ENCODE measurements at regions not wholly inside any gene's neighbourhood (a gene's known extent, or its start where the extent isn't known, plus 50 kb on each side); places are given as distances from the start of the nearest gene placed in this dataset.
A peak's percentile ranks its signal among the peaks of the same experiment; 100 is the strongest.

DNA sequence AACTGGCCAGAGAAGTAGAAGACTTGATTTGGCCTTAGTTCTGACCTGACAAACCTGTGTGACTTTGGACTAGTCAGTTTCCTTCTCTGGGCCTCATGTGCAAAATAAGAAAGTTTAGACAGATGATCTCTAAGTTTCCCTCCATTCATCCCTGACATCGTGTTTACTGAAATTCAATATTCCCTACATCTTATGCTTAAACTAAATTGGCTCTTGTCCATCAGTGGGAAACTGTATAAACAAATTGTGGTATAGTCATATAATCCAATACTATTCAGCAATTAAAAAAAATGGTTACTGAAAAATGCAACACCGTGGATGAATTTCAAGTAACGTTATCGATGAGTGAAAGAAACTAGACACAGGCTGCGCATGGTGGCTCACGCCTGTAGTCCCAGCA, 64.4 kb upstream of the HRH1 start:
- DNase-seq (ENCODE audit: low spot score) = no peak

- no peak for DNase-seq (ENCODE audit: low spot score)
Observed at GRCh38 chr3:11090551-11090950, 63.7 kb upstream of the HRH1 start.

DNA sequence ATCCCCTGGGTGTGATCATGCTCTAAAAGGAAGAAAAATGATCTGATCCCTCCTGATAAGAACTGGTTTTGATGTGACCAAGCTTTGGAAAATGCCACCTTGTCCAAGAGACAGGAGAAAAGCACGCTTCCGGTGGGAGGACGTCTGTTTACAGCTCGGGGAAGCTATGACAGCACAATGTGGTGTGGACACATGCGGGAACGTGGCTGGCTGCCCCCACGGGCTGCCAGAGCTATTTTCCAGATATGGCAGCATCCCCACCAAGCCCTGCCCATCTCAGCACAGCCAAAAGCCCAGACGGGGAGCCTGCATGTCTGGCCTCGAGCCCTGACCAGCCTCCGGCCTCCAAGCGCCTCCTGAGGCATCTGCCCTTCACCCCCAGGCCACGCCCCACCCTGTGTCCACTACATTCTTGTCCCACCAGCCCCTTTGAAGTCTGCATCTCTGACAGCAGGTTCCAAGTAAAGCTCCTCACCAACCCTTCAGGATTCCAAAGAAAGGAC, 63.2 kb upstream of the HRH1 start:
- DNase-seq (ENCODE audit: low spot score) = no peak

GRCh38 chr3:11091791-11092190, 62.5 kb upstream of the HRH1 start:
- no peak for DNase-seq (ENCODE audit: low spot score)

GRCh38 chr3:11093823-11094340, 60.4 kb upstream of the HRH1 start:
- no peak for DNase-seq (ENCODE audit: low spot score)

DNA sequence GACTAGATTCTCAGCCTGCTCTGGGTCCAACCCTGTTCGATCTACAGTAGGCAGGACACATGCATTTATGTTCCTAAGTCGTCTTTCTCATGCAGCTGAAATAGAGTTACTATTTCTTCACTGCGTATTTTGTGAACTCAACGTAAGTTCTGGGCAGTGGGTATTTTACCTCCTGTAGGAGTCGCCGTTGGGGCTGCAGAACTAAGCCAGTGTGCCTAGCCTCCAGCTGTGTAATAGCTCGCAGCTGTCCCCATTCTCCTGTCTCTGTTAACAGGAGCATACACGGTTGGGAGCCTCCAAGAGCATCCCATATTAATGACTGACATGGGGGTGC, 58.4 kb upstream of the HRH1 start:
- no peak for DNase-seq (ENCODE audit: low spot score)

DNA sequence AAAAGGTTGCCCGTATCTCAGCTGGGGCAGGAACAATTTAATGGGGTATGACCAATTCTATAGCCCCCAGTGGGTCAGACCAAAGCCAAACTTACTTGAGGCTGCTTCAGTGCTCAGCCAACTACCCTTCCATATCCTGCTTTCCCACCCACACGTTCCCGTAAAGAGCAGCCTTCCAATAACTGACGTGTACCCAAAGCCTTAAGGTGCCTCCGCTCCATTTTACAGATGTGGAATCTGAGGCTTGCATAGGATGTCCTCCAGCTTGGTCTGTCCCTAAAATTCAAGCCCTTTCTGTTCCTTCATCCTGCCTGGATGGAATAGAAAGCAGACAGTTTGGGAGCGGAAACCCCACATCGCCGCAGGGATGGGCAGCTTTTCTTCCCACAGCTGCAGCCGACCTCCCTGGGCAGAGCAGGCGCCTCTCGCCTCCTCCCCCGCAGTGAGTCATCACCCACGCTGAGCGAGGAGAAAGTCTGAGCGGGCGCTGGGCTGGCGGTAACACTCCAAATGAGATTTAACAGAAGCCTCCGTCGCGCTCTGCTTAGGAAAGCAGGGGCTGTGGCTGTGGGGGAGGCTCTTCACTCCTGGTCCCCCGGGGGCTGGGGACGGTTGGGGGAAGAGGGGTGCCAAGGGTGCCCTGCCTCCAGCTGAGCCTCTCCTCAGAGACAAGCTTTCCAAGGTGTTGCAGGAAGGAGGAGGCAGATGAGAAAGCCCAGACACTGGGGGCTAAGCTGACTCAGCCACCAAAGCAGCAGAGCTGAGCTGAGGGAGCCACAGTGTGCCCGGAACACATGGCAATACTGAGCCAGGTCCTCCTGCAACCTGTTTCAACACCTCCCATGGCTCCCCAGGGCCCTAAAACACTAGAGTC, 57.8 kb upstream of the HRH1 start:
- peak; percentile 67 for DNase-seq (ENCODE audit: low spot score)

- DNase-seq (ENCODE audit: low spot score) = no peak
Observed at GRCh38 chr3:11099306-11099705, 55.0 kb upstream of the HRH1 start.

Data from mucosa of gallbladder (tissue), 1 donor.